CD4-positive, alpha-beta memory T cell (primary cell): ENCODE measurements at regions not wholly inside any gene's neighbourhood (a gene's known extent, or its start where the extent isn't known, plus 50 kb on each side); places are given as distances from the start of the nearest gene placed in this dataset.

Experiments used
- CTCF ChIA-PET: fragments of 350-600 bp; sonication (Branson Sonifier 250); formaldehyde crosslinking; loops from one replicate; lab custom pipeline; 2021; ENCODE audit warnings: inconsistent platforms; ENCODE audit not compliant: partially characterized antibody; lab: Charles Lee
- POLR2A ChIA-PET: fragments of 350-600 bp; sonication (Branson Sonifier 250); formaldehyde crosslinking; loops from one replicate; lab custom pipeline; 2021; ENCODE audit not compliant: partially characterized antibody; lab: Charles Lee
- DNase-seq, 5 donors: peaks; one replicate each; pipeline versions ENCODE4 v3.0.0 to v3.0.0-alpha.2; 2020 to 2022; ENCODE audit warnings: mixed read lengths in 1 of 5
- H3K27ac ChIP-seq: one replicate; pipeline ENCODE4 v1.7.0; 2013; ENCODE audit warnings: low read depth, low read length
- H3K27me3 ChIP-seq: 2 replicates; pipeline ENCODE4 v1.7.0; 2013; ENCODE audit warnings: mild to moderate bottlenecking, low read length, moderate library complexity; ENCODE audit not compliant: insufficient read depth
- H3K36me3 ChIP-seq: 2 replicates; pipeline ENCODE4 v1.7.0; 2013; ENCODE audit warnings: mild to moderate bottlenecking, low read length, moderate library complexity; ENCODE audit not compliant: insufficient read depth
- H3K4me1 ChIP-seq: 2 replicates; pipeline ENCODE4 v1.7.0; 2013; ENCODE audit warnings: mild to moderate bottlenecking, low read length, moderate library complexity; ENCODE audit not compliant: insufficient read depth
- H3K4me3 ChIP-seq, 2 donors: one replicate each; pipeline ENCODE4 v1.7.0; 2013; ENCODE audit warnings: low read length in 2 of 2, mild to moderate bottlenecking in 1 of 2
- H3K9me3 ChIP-seq, 2 donors: one replicate each; pipeline ENCODE4 v1.7.0; 2013; ENCODE audit warnings: low read length in 2 of 2, control low read depth in 1 of 2; ENCODE audit not compliant: control insufficient read depth in 1 of 2
- H3K27ac Mint-ChIP-seq, 7 donors: one replicate each; pipeline ENCODE4 v1.8.0; 2020 to 2021; ENCODE audit warnings: mixed read lengths in 7 of 7, mild to moderate bottlenecking in 6 of 7, inconsistent platforms in 3 of 7, moderate library complexity in 3 of 7
- H3K27me3 Mint-ChIP-seq, 2 donors: one replicate each; pipeline ENCODE4 v1.8.0; 2020 to 2021; ENCODE audit warnings: mixed read lengths in 2 of 2
- H3K36me3 Mint-ChIP-seq, 2 donors: one replicate each; pipeline ENCODE4 v1.8.0; 2020 to 2021; ENCODE audit warnings: mixed read lengths in 2 of 2, inconsistent platforms in 1 of 2, mild to moderate bottlenecking in 1 of 2
- H3K4me1 Mint-ChIP-seq, 4 donors: one replicate each; pipeline ENCODE4 v1.8.0; 2020 to 2021; ENCODE audit warnings: mixed read lengths in 4 of 4, mild to moderate bottlenecking in 1 of 4
- H3K4me3 Mint-ChIP-seq, 8 donors: one replicate each; pipeline ENCODE4 v1.8.0; 2020 to 2021; ENCODE audit warnings: mixed read lengths in 8 of 8, mild to moderate bottlenecking in 7 of 8, moderate library complexity in 6 of 8, inconsistent platforms in 3 of 8
- H3K9me3 Mint-ChIP-seq, 8 donors: one replicate each; pipeline ENCODE4 v1.8.0; 2020 to 2021; ENCODE audit warnings: mixed read lengths in 8 of 8, mild to moderate bottlenecking in 5 of 8, inconsistent platforms in 3 of 8, moderate library complexity in 1 of 8
- intact Hi-C: fragments of 100-400 bp; cut with micrococcal nuclease; formaldehyde crosslinking; loops from one replicate; pipeline ENCODE4 v1.15.1; 2023

DNA sequence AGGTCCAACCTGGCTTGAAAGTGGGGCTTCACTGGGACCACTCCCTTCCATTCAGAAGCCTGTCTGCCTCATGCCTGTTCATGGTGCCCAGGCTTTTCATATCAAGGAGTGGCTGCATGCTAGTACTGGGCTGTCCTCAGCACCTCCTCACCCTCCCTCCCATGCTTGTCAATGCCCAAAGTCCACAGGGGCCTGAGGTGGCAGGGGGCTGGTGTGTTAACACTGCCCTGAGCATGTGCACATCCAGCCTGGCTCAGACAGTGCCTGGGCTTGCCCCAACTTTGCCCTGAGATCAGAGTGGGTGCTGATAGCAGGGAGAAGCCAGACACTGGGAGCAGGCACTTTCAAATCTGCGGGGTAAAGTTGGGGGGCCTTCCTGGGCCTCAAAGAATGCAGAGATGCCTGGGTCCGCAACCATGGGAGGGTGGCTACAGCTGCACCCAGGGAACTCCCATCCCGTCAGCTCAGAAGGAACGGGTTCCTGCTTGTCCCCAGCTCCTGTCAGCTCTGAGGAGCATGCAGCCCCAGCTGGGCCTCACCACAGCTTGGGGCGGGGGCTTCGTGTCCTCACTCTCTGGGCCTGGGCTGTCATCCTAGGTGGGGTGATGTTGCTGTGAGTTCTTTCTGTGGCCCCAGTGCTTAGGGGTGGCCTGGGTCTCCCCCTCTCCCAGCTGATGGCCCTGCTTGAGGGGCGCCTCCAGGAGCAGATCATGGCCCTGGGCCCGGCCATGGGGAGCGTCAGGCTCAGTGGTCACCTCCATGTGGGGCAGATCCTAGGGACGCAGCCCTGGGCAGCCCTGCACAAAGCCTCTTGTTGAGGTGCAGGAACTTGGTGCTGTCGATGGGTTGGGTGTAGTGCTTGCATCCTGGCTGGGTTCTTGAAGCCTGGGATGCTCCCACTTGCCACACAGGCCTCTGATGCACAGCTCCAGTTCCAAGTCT lies 830.6 kb upstream of the SLITRK5 start:
- intact Hi-C loops: no loop called here
- H3K36me3 ChIP-seq: no peaks in the 10 kb centered on the region
- H3K4me1 ChIP-seq: no peaks in the 10 kb centered on the region
- H3K9me3 ChIP-seq: peaks cover 0 to 5% of the 10 kb centered on the region in 2 donors
- Mint-ChIP-seq H3K27me3 (no peaks in the 10 kb centered on the region), H3K4me1 (no peaks in the 10 kb centered on the region), H3K9me3 (peaks cover 3 to 40% (median 15%) of the 10 kb centered on the region in 8 donors), H3K4me3 (no peak overlapping the region), H3K27ac (no peak overlapping the region), H3K36me3 (peaks cover 0 to 3% of the 10 kb centered on the region in 2 donors)
- no peak overlapping the region for H3K4me3 ChIP-seq
- POLR2A ChIA-PET: no interaction called here
- H3K27ac ChIP-seq: no peak overlapping the region
- CTCF ChIA-PET: no interaction called here
- no peaks in the 10 kb centered on the region for H3K27me3 ChIP-seq
- no peak for DNase-seq

DNA sequence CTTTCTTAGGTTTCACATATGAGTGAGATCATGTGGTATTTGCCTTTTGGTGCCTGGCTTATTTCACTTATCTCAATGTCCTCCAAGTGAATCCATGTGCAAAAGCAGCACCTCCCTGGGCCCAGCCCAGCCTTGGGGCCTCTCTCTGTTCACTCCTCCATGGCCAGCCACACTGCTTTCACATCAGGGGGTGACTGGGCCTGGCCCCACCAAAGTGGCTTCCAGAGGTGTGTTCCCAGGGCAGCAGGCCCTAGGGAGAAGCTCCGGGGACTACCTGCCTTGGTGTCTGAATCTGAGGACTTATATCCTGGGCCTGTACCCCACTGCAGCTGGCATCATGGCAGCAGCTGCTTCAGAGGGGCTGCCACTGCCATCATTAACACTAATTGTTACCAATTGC lies 829.9 kb upstream of the SLITRK5 start:
- Mint-ChIP-seq H3K36me3 (peaks cover 0 to 3% of the 10 kb centered on the region in 2 donors), H3K4me3 (no peak overlapping the region), H3K27ac (no peak overlapping the region), H3K9me3 (peaks cover 3 to 35% (median 15%) of the 10 kb centered on the region in 8 donors), H3K4me1 (no peaks in the 10 kb centered on the region), H3K27me3 (no peaks in the 10 kb centered on the region)
- DNase-seq: no peak
- ChIA-PET POLR2A (no interaction called here), CTCF (no interaction called here)
- Histone ChIP-seq H3K27ac (no peak overlapping the region), H3K36me3 (no peaks in the 10 kb centered on the region), H3K4me1 (no peaks in the 10 kb centered on the region), H3K27me3 (no peaks in the 10 kb centered on the region), H3K4me3 (no peak overlapping the region), H3K9me3 (peaks cover 0 to 5% of the 10 kb centered on the region in 2 donors)
- intact Hi-C loops: no loop called here

DNA sequence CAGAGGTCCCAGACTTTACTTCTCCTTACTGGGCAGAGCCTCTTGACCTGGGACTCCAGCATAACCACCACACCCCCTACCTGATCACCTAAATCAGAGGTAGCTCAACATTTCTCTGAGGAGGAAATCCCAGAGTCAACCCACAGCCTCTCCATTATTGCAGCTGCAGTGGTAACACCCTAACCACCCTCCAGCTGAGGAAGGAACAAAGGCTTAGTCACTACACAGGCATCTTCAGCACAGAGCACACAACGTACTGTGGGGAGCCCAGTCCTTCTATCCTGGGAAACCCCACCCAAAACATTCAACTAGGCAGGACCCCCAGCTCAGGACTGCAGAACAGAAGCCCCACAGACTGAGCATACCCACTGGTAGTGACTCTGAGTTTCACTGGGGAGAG lies 824.7 kb upstream of the SLITRK5 start:
- H3K27ac ChIP-seq: no peak overlapping the region
- H3K4me3 Mint-ChIP-seq: no peak overlapping the region
- intact Hi-C loops: no loop called here
- no peaks in the 10 kb centered on the region for H3K27me3 ChIP-seq
- no peak for DNase-seq
- no peaks in the 10 kb centered on the region for H3K27me3 Mint-ChIP-seq
- no peak overlapping the region for H3K27ac Mint-ChIP-seq
- no peaks in the 10 kb centered on the region for H3K36me3 Mint-ChIP-seq
- POLR2A ChIA-PET: no interaction called here
- H3K9me3 ChIP-seq: peaks cover 0 to 3% of the 10 kb centered on the region in 2 donors
- H3K4me1 Mint-ChIP-seq: no peaks in the 10 kb centered on the region
- H3K36me3 ChIP-seq: no peaks in the 10 kb centered on the region
- CTCF ChIA-PET: no interaction called here
- no peak overlapping the region for H3K4me3 ChIP-seq
- H3K4me1 ChIP-seq: no peaks in the 10 kb centered on the region
- peaks cover 0 to 25% (median 7%) of the 10 kb centered on the region in 8 donors for H3K9me3 Mint-ChIP-seq

DNA sequence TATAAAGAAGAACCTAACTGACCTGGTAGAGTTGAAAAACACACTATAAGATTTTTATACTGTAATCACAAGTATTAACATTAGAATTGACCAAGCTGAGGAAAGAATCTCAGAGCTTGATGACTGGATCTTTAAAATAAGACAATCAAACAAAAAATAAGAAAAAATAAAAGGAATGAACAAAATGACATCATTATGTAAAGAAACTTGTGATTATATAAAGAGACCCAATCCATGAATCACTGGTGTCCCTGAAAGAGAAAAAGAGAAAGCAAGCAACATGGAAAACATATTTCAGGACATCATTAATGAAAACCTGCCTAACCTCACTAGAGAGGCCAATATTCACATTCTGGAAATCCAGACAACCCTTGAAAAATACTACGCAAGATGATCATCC lies 822.5 kb upstream of the SLITRK5 start:
- ChIA-PET CTCF (no interaction called here), POLR2A (no interaction called here)
- H3K9me3 ChIP-seq: peaks cover 0 to 3% of the 10 kb centered on the region in 2 donors
- H3K27ac Mint-ChIP-seq: no peak overlapping the region
- H3K27ac ChIP-seq: no peak overlapping the region
- H3K4me3 Mint-ChIP-seq: no peak overlapping the region
- DNase-seq: no peak
- no peaks in the 10 kb centered on the region for H3K36me3 Mint-ChIP-seq
- intact Hi-C loops: no loop called here
- peaks cover 0 to 31% (median 5%) of the 10 kb centered on the region in 8 donors for H3K9me3 Mint-ChIP-seq
- no peaks in the 10 kb centered on the region for H3K4me1 ChIP-seq
- no peaks in the 10 kb centered on the region for H3K4me1 Mint-ChIP-seq
- no peak overlapping the region for H3K4me3 ChIP-seq
- H3K36me3 ChIP-seq: no peaks in the 10 kb centered on the region
- no peaks in the 10 kb centered on the region for H3K27me3 Mint-ChIP-seq
- no peaks in the 10 kb centered on the region for H3K27me3 ChIP-seq

DNA sequence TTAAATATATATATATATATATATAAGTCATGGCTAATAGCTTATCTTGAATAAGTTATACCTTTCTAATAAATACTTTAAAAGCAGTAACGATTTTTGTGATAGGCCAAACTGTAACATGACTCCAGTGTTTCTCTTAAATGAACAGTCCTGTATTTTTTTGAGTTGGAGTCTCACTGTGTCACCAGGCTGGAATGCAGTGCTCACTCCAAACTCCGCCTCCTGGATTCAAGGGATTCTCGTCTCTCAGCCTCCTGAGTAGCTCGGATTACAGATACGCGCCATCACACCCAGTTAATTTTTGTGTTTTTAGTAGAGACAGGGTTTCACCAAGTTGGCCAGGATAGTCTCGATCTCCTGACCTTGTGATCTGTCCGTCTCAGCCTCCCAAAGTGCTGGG lies 814.2 kb upstream of the SLITRK5 start:
- intact Hi-C loops: no loop called here
- H3K4me1 Mint-ChIP-seq: no peaks in the 10 kb centered on the region
- H3K4me3 ChIP-seq: no peak overlapping the region
- ChIA-PET POLR2A (no interaction called here), CTCF (no interaction called here)
- H3K27me3 Mint-ChIP-seq: no peaks in the 10 kb centered on the region
- H3K4me3 Mint-ChIP-seq: no peak overlapping the region
- no peak for DNase-seq
- H3K36me3 Mint-ChIP-seq: no peaks in the 10 kb centered on the region
- H3K36me3 ChIP-seq: no peaks in the 10 kb centered on the region
- no peaks in the 10 kb centered on the region for H3K9me3 ChIP-seq
- H3K27ac ChIP-seq: no peak overlapping the region
- H3K9me3 Mint-ChIP-seq: peaks cover 0 to 11% (median 2%) of the 10 kb centered on the region in 8 donors
- no peaks in the 10 kb centered on the region for H3K4me1 ChIP-seq
- no peaks in the 10 kb centered on the region for H3K27me3 ChIP-seq
- H3K27ac Mint-ChIP-seq: no peak overlapping the region

DNA sequence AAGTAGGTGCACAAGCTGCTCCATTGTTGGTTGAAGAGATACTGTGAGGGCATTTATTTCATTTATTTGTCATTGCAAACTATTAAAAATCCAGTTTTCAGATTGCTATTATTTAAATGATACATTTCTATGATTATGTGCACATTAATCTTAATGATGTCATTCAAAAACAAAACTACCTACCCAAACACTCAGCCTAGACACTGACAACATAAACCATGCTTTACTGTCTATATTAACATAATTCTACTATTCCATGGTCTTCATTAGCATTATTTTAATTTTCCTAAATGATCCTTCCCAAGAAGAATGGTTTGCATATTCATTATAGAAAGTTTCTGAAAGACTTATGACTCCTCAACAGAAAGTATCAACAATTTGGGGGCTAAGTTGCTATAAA lies 813.0 kb upstream of the SLITRK5 start:
- Mint-ChIP-seq H3K27me3 (no peaks in the 10 kb centered on the region), H3K4me1 (no peaks in the 10 kb centered on the region), H3K36me3 (no peaks in the 10 kb centered on the region), H3K4me3 (no peak overlapping the region), H3K27ac (no peak overlapping the region), H3K9me3 (peaks cover 0 to 15% (median 4%) of the 10 kb centered on the region in 8 donors)
- intact Hi-C loops: no loop called here
- Histone ChIP-seq H3K4me3 (no peak overlapping the region), H3K27me3 (no peaks in the 10 kb centered on the region), H3K36me3 (no peaks in the 10 kb centered on the region), H3K27ac (no peak overlapping the region), H3K9me3 (no peaks in the 10 kb centered on the region), H3K4me1 (no peaks in the 10 kb centered on the region)
- DNase-seq: no peak
- ChIA-PET CTCF (no interaction called here), POLR2A (no interaction called here)

DNA sequence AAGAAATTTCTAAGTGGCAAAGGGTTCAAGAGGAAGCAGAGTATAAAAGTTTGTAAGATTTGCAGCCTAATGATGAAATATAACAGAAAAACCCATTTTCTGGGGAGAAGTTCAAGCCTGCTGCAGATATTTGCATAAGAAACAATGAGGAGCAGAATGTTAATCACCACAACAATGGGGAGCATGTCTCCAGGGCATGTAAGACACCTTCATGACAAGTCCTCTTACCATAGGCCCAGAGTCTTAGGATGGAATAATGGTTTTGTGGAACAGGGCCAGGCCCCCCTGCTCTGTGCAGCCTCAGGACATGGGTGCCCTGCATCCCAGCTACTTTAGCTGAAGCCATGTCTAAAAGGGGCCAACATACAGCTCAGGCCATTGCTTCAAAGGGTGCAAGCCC lies 809.0 kb upstream of the SLITRK5 start:
- Histone ChIP-seq H3K27me3 (no peaks in the 10 kb centered on the region), H3K27ac (no peak overlapping the region), H3K9me3 (no peaks in the 10 kb centered on the region), H3K4me3 (no peak overlapping the region), H3K36me3 (no peaks in the 10 kb centered on the region), H3K4me1 (no peaks in the 10 kb centered on the region)
- intact Hi-C loops: no loop called here
- H3K27ac Mint-ChIP-seq: no peak overlapping the region
- no peaks in the 10 kb centered on the region for H3K4me1 Mint-ChIP-seq
- peaks cover 0 to 15% (median 4%) of the 10 kb centered on the region in 8 donors for H3K9me3 Mint-ChIP-seq
- POLR2A ChIA-PET: no interaction called here
- no peak for DNase-seq
- no peak overlapping the region for H3K4me3 Mint-ChIP-seq
- CTCF ChIA-PET: no interaction called here
- no peaks in the 10 kb centered on the region for H3K36me3 Mint-ChIP-seq
- no peaks in the 10 kb centered on the region for H3K27me3 Mint-ChIP-seq
